ENCODE measurements at regions not wholly inside any gene's neighbourhood (a gene's known extent, or its start where the extent isn't known, plus 50 kb on each side); places are given as distances from the start of the nearest gene placed in this dataset.

DNA sequence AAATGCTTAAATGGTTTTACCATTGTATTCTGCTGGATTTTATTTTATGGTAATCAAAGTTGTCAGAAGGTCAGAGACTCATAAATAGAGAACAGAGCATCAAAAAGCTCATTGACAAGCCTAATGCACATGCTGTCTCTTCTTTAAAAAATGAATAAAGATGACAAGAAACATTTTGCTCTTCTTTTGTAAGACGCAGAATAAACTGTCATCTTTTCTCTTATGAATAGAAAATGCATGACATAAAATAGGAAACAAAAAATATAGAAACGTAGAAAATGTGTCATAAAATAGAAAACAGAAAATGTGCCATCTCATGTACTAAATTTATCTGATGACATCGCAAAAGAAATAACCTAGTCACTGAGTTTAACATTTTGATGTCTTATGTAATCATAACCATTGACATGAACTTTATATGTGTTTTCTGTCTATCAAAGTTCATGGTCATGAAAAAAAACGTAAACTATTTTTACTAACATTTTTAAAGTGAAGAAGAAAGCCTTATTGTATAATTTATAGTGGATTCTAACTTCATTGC is 484.1 kb downstream of the TRIML1 start:
- 64% methylated on average over 4 of the region's 4 CpGs for WGBS (ENCODE audit: missing lambda C conversion rate)
- POLR2A ChIA-PET = no interaction called here

DNA sequence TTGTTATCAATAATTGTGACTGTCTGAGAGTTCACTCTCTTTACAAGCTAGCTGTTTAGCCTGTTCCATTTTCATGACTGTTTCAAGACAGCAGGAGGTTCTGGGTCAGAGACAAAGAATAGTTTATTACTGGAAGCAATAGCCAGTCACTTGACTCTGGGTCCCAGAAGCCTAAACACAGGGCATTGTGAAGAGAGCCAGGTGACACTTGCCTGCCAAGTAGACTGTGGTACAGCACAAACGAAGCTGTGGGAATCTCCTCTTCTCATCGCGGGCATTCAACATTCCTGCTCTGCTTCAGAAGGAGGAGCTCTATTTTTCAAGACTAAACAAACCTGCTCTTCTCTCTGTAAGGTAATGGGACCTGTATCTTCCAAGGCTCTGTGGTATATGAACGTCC is 485.1 kb downstream of the TRIML1 start:
- no peaks in the 10 kb centered on the region for H3K4me1 ChIP-seq
- ChIA-PET POLR2A (no interaction called here), CTCF (no interaction called here)
- FAIRE-seq (no peak), ATAC-seq (no peak), DNase-seq (ENCODE audit: low read depth in 1 of 2, low spot score in 1 of 2) (no peak)
- no peaks in the 10 kb centered on the region for H3K9me3 ChIP-seq
- no peak overlapping the region for H3K4me3 ChIP-seq
- 56% methylated on average over 3 of the region's 4 CpGs for WGBS (ENCODE audit: missing lambda C conversion rate)
- H3K27ac ChIP-seq = no peak overlapping the region
- no peak overlapping the region for H3K4me2 ChIP-seq
- TF ChIP-seq SMC3 (IDR thresholded peaks at IDR 0.05) (no peak), KDM5A (IDR thresholded peaks at IDR 0.05) (no peak), RFX5 (IDR thresholded peaks at IDR 0.05) (no peak), HOXB5 (CRISPR knock-in tag; IDR thresholded peaks at IDR 0.05) (no peak), NFE2L2 (conservative IDR thresholded peaks at IDR 0.05; ENCODE audit: low read length) (no peak), BHLHE40 (IDR thresholded peaks at IDR 0.05; ENCODE audit: low read depth, low read length) (no peak)
- TF ChIP-seq, protein P1, sequence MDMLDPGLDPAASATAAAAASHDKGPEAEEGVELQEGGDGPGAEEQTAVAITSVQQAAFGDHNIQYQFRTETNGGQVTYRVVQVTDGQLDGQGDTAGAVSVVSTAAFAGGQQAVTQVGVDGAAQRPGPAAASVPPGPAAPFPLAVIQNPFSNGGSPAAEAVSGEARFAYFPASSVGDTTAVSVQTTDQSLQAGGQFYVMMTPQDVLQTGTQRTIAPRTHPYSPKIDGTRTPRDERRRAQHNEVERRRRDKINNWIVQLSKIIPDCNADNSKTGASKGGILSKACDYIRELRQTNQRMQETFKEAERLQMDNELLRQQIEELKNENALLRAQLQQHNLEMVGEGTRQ (IDR thresholded peaks at IDR 0.05) = no peak

More for the DNA sequence above, 484.1 kb downstream of the TRIML1 start:
- Histone ChIP-seq H3K4me1 (no peaks in the 10 kb centered on the region), H3K4me3 (no peak overlapping the region), H3K9me3 (no peaks in the 10 kb centered on the region), H3K27ac (no peak overlapping the region), H3K4me2 (no peak overlapping the region)
- no peak for FAIRE-seq
- no peak for ATAC-seq
- DNase-seq (ENCODE audit: low read depth in 1 of 2, low spot score in 1 of 2) = no peak
- CTCF ChIA-PET = no interaction called here
- TF ChIP-seq NFE2L2 (conservative IDR thresholded peaks at IDR 0.05; ENCODE audit: low read length) = no peak
- no peak for TF ChIP-seq BHLHE40 (IDR thresholded peaks at IDR 0.05; ENCODE audit: low read depth, low read length)
- TF ChIP-seq CHD2 (IDR thresholded peaks at IDR 0.05; ENCODE audit: low read length, partially characterized antibody) = no peak
- TF ChIP-seq NPAS2 (CRISPR knock-in tag; IDR thresholded peaks at IDR 0.05; ENCODE audit: borderline replicate concordance) = no peak
- TF ChIP-seq, protein P2, sequence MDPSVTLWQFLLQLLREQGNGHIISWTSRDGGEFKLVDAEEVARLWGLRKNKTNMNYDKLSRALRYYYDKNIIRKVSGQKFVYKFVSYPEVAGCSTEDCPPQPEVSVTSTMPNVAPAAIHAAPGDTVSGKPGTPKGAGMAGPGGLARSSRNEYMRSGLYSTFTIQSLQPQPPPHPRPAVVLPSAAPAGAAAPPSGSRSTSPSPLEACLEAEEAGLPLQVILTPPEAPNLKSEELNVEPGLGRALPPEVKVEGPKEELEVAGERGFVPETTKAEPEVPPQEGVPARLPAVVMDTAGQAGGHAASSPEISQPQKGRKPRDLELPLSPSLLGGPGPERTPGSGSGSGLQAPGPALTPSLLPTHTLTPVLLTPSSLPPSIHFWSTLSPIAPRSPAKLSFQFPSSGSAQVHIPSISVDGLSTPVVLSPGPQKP (IDR thresholded peaks at IDR 0.05; ENCODE audit: low read depth, low read length) = no peak
- TF ChIP-seq ZSCAN20 (CRISPR knock-in tag; IDR thresholded peaks at IDR 0.05) = no peak
- TF ChIP-seq GATA3 (IDR thresholded peaks at IDR 0.05; ENCODE audit: borderline replicate concordance) = no peak
- TF ChIP-seq CEBPB (IDR thresholded peaks at IDR 0.05) = no peak
- TF ChIP-seq KDM5A (IDR thresholded peaks at IDR 0.05) = no peak
- no peak for TF ChIP-seq JUN (IDR thresholded peaks at IDR 0.05)
- no peak for TF ChIP-seq HEYL (CRISPR knock-in tag; IDR thresholded peaks at IDR 0.05)
- no peak for TF ChIP-seq PHF8 (IDR thresholded peaks at IDR 0.05; ENCODE audit: borderline replicate concordance, low read depth)

DNA sequence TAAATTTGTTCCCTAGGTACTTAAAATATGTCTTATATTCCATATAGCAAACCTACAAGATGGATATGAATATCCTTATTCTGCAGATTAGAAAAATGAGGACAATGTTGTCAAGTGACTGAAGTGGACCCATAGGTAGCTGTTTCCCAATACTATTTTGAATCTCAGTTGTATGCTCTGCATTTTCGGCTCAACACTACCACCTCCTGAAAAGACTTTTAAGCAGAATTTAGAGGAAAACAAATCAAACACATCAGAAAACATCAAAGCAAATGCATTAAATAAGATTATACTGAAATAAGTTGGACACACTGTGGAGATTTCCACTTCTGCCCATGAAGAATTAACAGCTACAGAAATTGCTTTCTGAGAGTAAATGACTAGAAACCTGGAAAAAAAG is 488.7 kb downstream of the TRIML1 start:
- FAIRE-seq (no peak), DNase-seq (ENCODE audit: low read depth in 1 of 2, low spot score in 1 of 2) (peak in 1 of 2 experiments; percentile 3), ATAC-seq (no peak)
- H3K9me3 ChIP-seq = no peaks in the 10 kb centered on the region
- H3K4me3 ChIP-seq = no peak overlapping the region
- WGBS (ENCODE audit: missing lambda C conversion rate) = 70% methylated on average over 1 of the region's 1 CpG
- POLR2A ChIA-PET = no interaction called here
- H3K4me1 ChIP-seq = no peaks in the 10 kb centered on the region
- CTCF ChIA-PET = no interaction called here
- H3K4me2 ChIP-seq = no peak overlapping the region
- TF ChIP-seq MAZ (IDR thresholded peaks at IDR 0.05; ENCODE audit: borderline replicate concordance, low read depth, low read length) (no peak), JUNB (IDR thresholded peaks at IDR 0.05) (no peak), JUN (IDR thresholded peaks at IDR 0.05) (no peak), CHD2 (IDR thresholded peaks at IDR 0.05; ENCODE audit: low read length, partially characterized antibody) (no peak), RAD21 (conservative IDR thresholded peaks at IDR 0.05 in 1 of 2, IDR thresholded peaks at IDR 0.05 in 1 of 2) (peak; percentile 23 to 31; a peak in 1 of 5 replicates), NR3C1 (IDR thresholded peaks at IDR 0.05) (no peak), CBX8 (IDR thresholded peaks at IDR 0.05) (no peak), ZFP36 (IDR thresholded peaks at IDR 0.05; ENCODE audit: borderline replicate concordance, partially characterized antibody) (no peak), EHMT2 (IDR thresholded peaks at IDR 0.05; ENCODE audit: low read depth) (no peak), SMC3 (IDR thresholded peaks at IDR 0.05) (0 out of 3 replicates have a peak, but pooled peaks have one; percentile 13), RCOR1 (IDR thresholded peaks at IDR 0.05; ENCODE audit: low read depth, low read length) (no peak), FOXS1 (CRISPR knock-in tag; IDR thresholded peaks at IDR 0.05) (no peak)
- TF ChIP-seq, protein P3, sequence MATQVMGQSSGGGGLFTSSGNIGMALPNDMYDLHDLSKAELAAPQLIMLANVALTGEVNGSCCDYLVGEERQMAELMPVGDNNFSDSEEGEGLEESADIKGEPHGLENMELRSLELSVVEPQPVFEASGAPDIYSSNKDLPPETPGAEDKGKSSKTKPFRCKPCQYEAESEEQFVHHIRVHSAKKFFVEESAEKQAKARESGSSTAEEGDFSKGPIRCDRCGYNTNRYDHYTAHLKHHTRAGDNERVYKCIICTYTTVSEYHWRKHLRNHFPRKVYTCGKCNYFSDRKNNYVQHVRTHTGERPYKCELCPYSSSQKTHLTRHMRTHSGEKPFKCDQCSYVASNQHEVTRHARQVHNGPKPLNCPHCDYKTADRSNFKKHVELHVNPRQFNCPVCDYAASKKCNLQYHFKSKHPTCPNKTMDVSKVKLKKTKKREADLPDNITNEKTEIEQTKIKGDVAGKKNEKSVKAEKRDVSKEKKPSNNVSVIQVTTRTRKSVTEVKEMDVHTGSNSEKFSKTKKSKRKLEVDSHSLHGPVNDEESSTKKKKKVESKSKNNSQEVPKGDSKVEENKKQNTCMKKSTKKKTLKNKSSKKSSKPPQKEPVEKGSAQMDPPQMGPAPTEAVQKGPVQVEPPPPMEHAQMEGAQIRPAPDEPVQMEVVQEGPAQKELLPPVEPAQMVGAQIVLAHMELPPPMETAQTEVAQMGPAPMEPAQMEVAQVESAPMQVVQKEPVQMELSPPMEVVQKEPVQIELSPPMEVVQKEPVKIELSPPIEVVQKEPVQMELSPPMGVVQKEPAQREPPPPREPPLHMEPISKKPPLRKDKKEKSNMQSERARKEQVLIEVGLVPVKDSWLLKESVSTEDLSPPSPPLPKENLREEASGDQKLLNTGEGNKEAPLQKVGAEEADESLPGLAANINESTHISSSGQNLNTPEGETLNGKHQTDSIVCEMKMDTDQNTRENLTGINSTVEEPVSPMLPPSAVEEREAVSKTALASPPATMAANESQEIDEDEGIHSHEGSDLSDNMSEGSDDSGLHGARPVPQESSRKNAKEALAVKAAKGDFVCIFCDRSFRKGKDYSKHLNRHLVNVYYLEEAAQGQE (IDR thresholded peaks at IDR 0.05) = no peak
- no peak overlapping the region for H3K27ac ChIP-seq

Data from A549 (cell line).